ENCODE measurements at regions not wholly inside any gene's neighbourhood (a gene's known extent, or its start where the extent isn't known, plus 50 kb on each side); places are given as distances from the start of the nearest gene placed in this dataset.

- DNase-seq: peak in 1 of 2 experiments; percentile 1
Measured at GRCh38 chrX:117743469-117744251, 372.9 kb downstream of the KLHL13 start.

GRCh38 chrX:117713411-117713810 is 403.2 kb downstream of the KLHL13 start:
- TF ChIP-seq, protein P1, sequence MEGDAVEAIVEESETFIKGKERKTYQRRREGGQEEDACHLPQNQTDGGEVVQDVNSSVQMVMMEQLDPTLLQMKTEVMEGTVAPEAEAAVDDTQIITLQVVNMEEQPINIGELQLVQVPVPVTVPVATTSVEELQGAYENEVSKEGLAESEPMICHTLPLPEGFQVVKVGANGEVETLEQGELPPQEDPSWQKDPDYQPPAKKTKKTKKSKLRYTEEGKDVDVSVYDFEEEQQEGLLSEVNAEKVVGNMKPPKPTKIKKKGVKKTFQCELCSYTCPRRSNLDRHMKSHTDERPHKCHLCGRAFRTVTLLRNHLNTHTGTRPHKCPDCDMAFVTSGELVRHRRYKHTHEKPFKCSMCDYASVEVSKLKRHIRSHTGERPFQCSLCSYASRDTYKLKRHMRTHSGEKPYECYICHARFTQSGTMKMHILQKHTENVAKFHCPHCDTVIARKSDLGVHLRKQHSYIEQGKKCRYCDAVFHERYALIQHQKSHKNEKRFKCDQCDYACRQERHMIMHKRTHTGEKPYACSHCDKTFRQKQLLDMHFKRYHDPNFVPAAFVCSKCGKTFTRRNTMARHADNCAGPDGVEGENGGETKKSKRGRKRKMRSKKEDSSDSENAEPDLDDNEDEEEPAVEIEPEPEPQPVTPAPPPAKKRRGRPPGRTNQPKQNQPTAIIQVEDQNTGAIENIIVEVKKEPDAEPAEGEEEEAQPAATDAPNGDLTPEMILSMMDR (IDR thresholded peaks at IDR 0.05; ENCODE audit: insufficient read depth in 1 of 2, low read depth in 1 of 2, low read length in 1 of 2, severe bottlenecking in 1 of 2, unreplicated experiment in 1 of 2): no peak
- H3K27me3 Mint-ChIP-seq (ENCODE audit: insufficient read depth, unreplicated experiment): no peaks in the 10 kb centered on the region
- H3K4me1 Mint-ChIP-seq (ENCODE audit: low read depth, unreplicated experiment): no peaks in the 10 kb centered on the region
- no peak overlapping the region for H3K27ac Mint-ChIP-seq (ENCODE audit: unreplicated experiment)
- Histone ChIP-seq H3K27me3 (replicated peaks; ENCODE audit: control insufficient read depth, insufficient read depth, low read length) (no peaks in the 10 kb centered on the region), H3K4me1 (no peaks in the 10 kb centered on the region), H3K4me3 (ENCODE audit: low read depth, low read length) (no peak overlapping the region), H3K9me3 (no peaks in the 10 kb centered on the region), H3K36me3 (ENCODE audit: control insufficient read depth, insufficient read depth, low read length) (no peaks in the 10 kb centered on the region)
- DNase-seq: peak in 1 of 2 experiments; percentile 2
- no peaks in the 10 kb centered on the region for H3K9me3 Mint-ChIP-seq (ENCODE audit: unreplicated experiment)
- intact Hi-C loops (cut with micrococcal nuclease; ENCODE audit: unreplicated experiment): no loop called here
- ChIA-PET CTCF (no interaction called here), POLR2A (no interaction called here)
- H3K36me3 Mint-ChIP-seq (ENCODE audit: insufficient read depth, unreplicated experiment): no peaks in the 10 kb centered on the region
- BruUV-seq (replicated peaks): no TSS peak
- H3K4me3 Mint-ChIP-seq (ENCODE audit: unreplicated experiment): no peak overlapping the region

More at GRCh38 chrX:117743469-117744251, 372.9 kb downstream of the KLHL13 start:
- no TSS peak for BruUV-seq (replicated peaks)
- ChIA-PET POLR2A (no interaction called here), CTCF (no interaction called here)
- H3K27me3 Mint-ChIP-seq (ENCODE audit: insufficient read depth, unreplicated experiment): no peaks in the 10 kb centered on the region
- TF ChIP-seq, protein P1 (IDR thresholded peaks at IDR 0.05; ENCODE audit: insufficient read depth in 1 of 2, low read depth in 1 of 2, low read length in 1 of 2, severe bottlenecking in 1 of 2, unreplicated experiment in 1 of 2): no peak
- no peaks in the 10 kb centered on the region for H3K4me1 Mint-ChIP-seq (ENCODE audit: low read depth, unreplicated experiment)
- no peak overlapping the region for H3K4me3 Mint-ChIP-seq (ENCODE audit: unreplicated experiment)
- no peaks in the 10 kb centered on the region for H3K27me3 ChIP-seq (replicated peaks; ENCODE audit: control insufficient read depth, insufficient read depth, low read length)
- intact Hi-C loops (cut with micrococcal nuclease; ENCODE audit: unreplicated experiment): no loop called here
- H3K9me3 ChIP-seq: no peaks in the 10 kb centered on the region
- no peak overlapping the region for H3K4me3 ChIP-seq (ENCODE audit: low read depth, low read length)
- no peaks in the 10 kb centered on the region for H3K9me3 Mint-ChIP-seq (ENCODE audit: unreplicated experiment)
- no peaks in the 10 kb centered on the region for H3K4me1 ChIP-seq
- H3K27ac Mint-ChIP-seq (ENCODE audit: unreplicated experiment): no peak overlapping the region
- no peaks in the 10 kb centered on the region for H3K36me3 ChIP-seq (ENCODE audit: control insufficient read depth, insufficient read depth, low read length)
- no peaks in the 10 kb centered on the region for H3K36me3 Mint-ChIP-seq (ENCODE audit: insufficient read depth, unreplicated experiment)

- no peak for DNase-seq
- no TSS peak for BruUV-seq (replicated peaks)
Measured at GRCh38 chrX:117711782-117712181, 404.8 kb downstream of the KLHL13 start.

More at GRCh38 chrX:117711782-117712181, 404.8 kb downstream of the KLHL13 start:
- TF ChIP-seq, protein P1 (IDR thresholded peaks at IDR 0.05; ENCODE audit: insufficient read depth in 1 of 2, low read depth in 1 of 2, low read length in 1 of 2, severe bottlenecking in 1 of 2, unreplicated experiment in 1 of 2): no peak
- POLR2A ChIA-PET: no interaction called here
- intact Hi-C loops (cut with micrococcal nuclease; ENCODE audit: unreplicated experiment): no loop called here
- CTCF ChIA-PET: no interaction called here
- Mint-ChIP-seq H3K4me3 (ENCODE audit: unreplicated experiment) (no peak overlapping the region), H3K36me3 (ENCODE audit: insufficient read depth, unreplicated experiment) (no peaks in the 10 kb centered on the region), H3K27me3 (ENCODE audit: insufficient read depth, unreplicated experiment) (no peaks in the 10 kb centered on the region), H3K9me3 (ENCODE audit: unreplicated experiment) (no peaks in the 10 kb centered on the region), H3K4me1 (ENCODE audit: low read depth, unreplicated experiment) (no peaks in the 10 kb centered on the region), H3K27ac (ENCODE audit: unreplicated experiment) (no peak overlapping the region)
- H3K27me3 ChIP-seq (replicated peaks; ENCODE audit: control insufficient read depth, insufficient read depth, low read length): no peaks in the 10 kb centered on the region
- H3K4me1 ChIP-seq: no peaks in the 10 kb centered on the region
- H3K9me3 ChIP-seq: no peaks in the 10 kb centered on the region
- H3K4me3 ChIP-seq (ENCODE audit: low read depth, low read length): no peak overlapping the region
- no peaks in the 10 kb centered on the region for H3K36me3 ChIP-seq (ENCODE audit: control insufficient read depth, insufficient read depth, low read length)

Measured in Caco-2 (cell line).